HepG2 (cell line): ENCODE measurements at regions not wholly inside any gene's neighbourhood (a gene's known extent, or its start where the extent isn't known, plus 50 kb on each side); places are given as distances from the start of the nearest gene placed in this dataset.

Source experiments
- ATAC-seq: fragments of 200-7000 bp; cut with Tn5 transposase; 3 replicates; pipeline ENCODE4 v1.9.1; 2020; ENCODE audit warnings: mild to moderate bottlenecking, moderate library complexity
- BruUV-seq: library from RNA; stranded (reverse); fragments of 400-500 nt; replicated peaks from 2 replicates; lab custom pipeline; 2021; lab: Mats Ljungman, UMichigan
- CTCF ChIA-PET: fragments of 300-600 bp; formaldehyde crosslinking; extraction: SDS; loops from one replicate; lab custom pipeline; 2021; ENCODE audit warnings: low total read pairs, inconsistent platforms, low intra/inter-chr PET ratio; lab: Yijun Ruan, JAX
- POLR2A ChIA-PET: fragments of 350-600 bp; sonication (Branson Sonifier 250); formaldehyde crosslinking; loops from one replicate; lab custom pipeline; 2020; ENCODE audit warnings: antibody characterized with exemption, inconsistent platforms; lab: Yijun Ruan, JAX
- DNase-seq: peaks from one replicate; pipeline ENCODE4 v3.0.0-alpha.2; 2015; ENCODE audit warnings: low spot score
- FAIRE-seq: peaks from 3 replicates; lab custom pipeline; 2011; peaks lifted over from hg19 to GRCh38; lab: Jason Lieb, UNC
- H2AFZ ChIP-seq: one replicate; pipeline ENCODE4 v1.6.1; 2011; ENCODE audit warnings: low read length, inconsistent platforms
- H3K27ac ChIP-seq: fragments of 300-600 bp; 3 replicates; pipeline ENCODE4 v1.8.0; 2011; ENCODE audit warnings: mixed run types, mild to moderate bottlenecking, mixed read lengths, low read length, inconsistent platforms; ENCODE audit not compliant: insufficient read depth; ENCODE audit errors: extremely low read length
- H3K27me3 ChIP-seq, 2 experiments: fragments of 200-600 bp in 1 of 2; 2 replicates in 1 of 2; 3 replicates in 1 of 2; pipeline versions ENCODE4 v1.6.0 to v1.8.0; 2011; ENCODE audit warnings: low read length in 2 of 2, mild to moderate bottlenecking in 2 of 2, moderate library complexity in 2 of 2, inconsistent platforms in 1 of 2; ENCODE audit not compliant: insufficient read depth in 2 of 2, control insufficient read depth in 1 of 2
- H3K36me3 ChIP-seq, 2 experiments: fragments of 200-600 bp in 1 of 2; replicated peaks in 1 of 2; 2 replicates in 1 of 2; 3 replicates in 1 of 2; pipeline versions ENCODE4 v1.5.1 to v1.8.0; 2011; ENCODE audit warnings: low read length in 2 of 2, inconsistent platforms in 1 of 2; ENCODE audit not compliant: insufficient read depth in 2 of 2, control insufficient read depth in 1 of 2
- H3K4me1 ChIP-seq: 2 replicates; pipeline ENCODE4 v1.5.1; 2012; ENCODE audit warnings: low read length, inconsistent platforms; ENCODE audit not compliant: insufficient read depth
- H3K4me2 ChIP-seq: 2 replicates; pipeline ENCODE4 v1.6.0; 2011; ENCODE audit warnings: low read depth, low read length, inconsistent platforms
- H3K4me3 ChIP-seq, 3 experiments: fragments of 200-600 bp in 1 of 3; sonication (generic), shearing (Covaris generic) in 1 of 3; replicated peaks in 1 of 3; 2 replicates each; pipeline ENCODE4 v1.5.1; 2011 to 2016; ENCODE audit warnings: low read length in 3 of 3, inconsistent platforms in 2 of 3, low read depth in 2 of 3, mild to moderate bottlenecking in 2 of 3, control low read depth in 1 of 3, mixed read lengths in 1 of 3; ENCODE audit not compliant: insufficient read depth in 1 of 3
- H3K79me2 ChIP-seq: one replicate; pipeline ENCODE4 v1.6.1; 2011; ENCODE audit warnings: low read length, inconsistent platforms; ENCODE audit not compliant: insufficient read depth
- H3K9ac ChIP-seq: 2 replicates; pipeline ENCODE4 v1.6.0; 2011; ENCODE audit warnings: mild to moderate bottlenecking, low read depth, low read length, inconsistent platforms; ENCODE audit not compliant: insufficient read depth
- H3K9me3 ChIP-seq: 2 replicates; pipeline ENCODE4 v1.5.1; 2012; ENCODE audit warnings: mild to moderate bottlenecking, low read length
- H4K20me1 ChIP-seq: 2 replicates; pipeline ENCODE4 v1.6.0; 2011; ENCODE audit warnings: inconsistent platforms, mild to moderate bottlenecking, low read length, moderate library complexity; ENCODE audit not compliant: insufficient read depth
- DDIT3 ChIP-seq: sonication (generic); formaldehyde crosslinking; IDR thresholded peaks from 2 replicates; pipeline ENCODE4 v1.4.0; 2020; ENCODE audit warnings: mild to moderate bottlenecking, missing genetic modification reagents
- ETV6 ChIP-seq: sonication (generic); formaldehyde crosslinking; conservative IDR thresholded peaks from 2 replicates; pipeline ENCODE4 v1.4.0; 2020; ENCODE audit warnings: missing genetic modification reagents
- MLX ChIP-seq: IDR thresholded peaks from 2 replicates; pipeline ENCODE4 v1.6.1; 2016
- PTBP1 ChIP-seq: fragments of 200-400 bp; formaldehyde crosslinking; IDR thresholded peaks from 2 replicates; pipeline ENCODE4 v1.6.1; 2018; ENCODE audit warnings: low read length, low read depth; ENCODE audit not compliant: poor library complexity, severe bottlenecking
- ZNF207 ChIP-seq: fragments of 450-650 bp; IDR thresholded peaks from 2 replicates; pipeline ENCODE4 v1.6.1; 2016; ENCODE audit warnings: antibody characterized with exemption, borderline replicate concordance
- ZNF354B ChIP-seq: sonication (generic); formaldehyde crosslinking; IDR thresholded peaks from 2 replicates; pipeline ENCODE4 v1.8.0; 2022; ENCODE audit warnings: mild to moderate bottlenecking, missing genetic modification reagents
- ZNF605 ChIP-seq: sonication (generic); formaldehyde crosslinking; IDR thresholded peaks from 2 replicates; pipeline ENCODE4 v1.8.0; 2022; ENCODE audit warnings: mild to moderate bottlenecking, missing genetic modification reagents
- ZNF883 ChIP-seq: sonication (generic); formaldehyde crosslinking; IDR thresholded peaks from 2 replicates; pipeline ENCODE4 v1.5.1; 2020; ENCODE audit warnings: mild to moderate bottlenecking, missing genetic modification reagents; ENCODE audit errors: not compliant biosample characterization
- WGBS: methylation state at CpG from one replicate; pipeline ENCODE4 v1.1.6; 2017; ENCODE audit warnings: low lambda C conversion rate; 5-methylcytosine and 5-hydroxymethylcytosine counted together
- in situ Hi-C: cut with HindIII; loops from 2 replicates; pipeline ENCODE4 v1.10.0; 2017; ENCODE audit warnings: low pct_unique_long_range_greater_than_20kb; ENCODE audit not compliant: extremely low pct_ligation_motif_present
- intact Hi-C: fragments of 100-400 bp; cut with micrococcal nuclease; formaldehyde crosslinking; loops from one replicate; pipeline ENCODE4 v1.10.0; 2022; ENCODE audit not compliant: unreplicated experiment

- no peak for ATAC-seq
- Histone ChIP-seq H3K9me3 (no peaks in the 10 kb centered on the region), H3K9ac (no peak overlapping the region), H3K4me2 (no peak overlapping the region), H2AFZ (no peak overlapping the region), H3K79me2 (no peaks in the 10 kb centered on the region), H3K4me1 (no peaks in the 10 kb centered on the region), H3K4me3 (no peak overlapping the region)
- no peak for FAIRE-seq
- BruUV-seq, result no TSS peak
- CTCF ChIA-PET, result no interaction called here
- no peak for DNase-seq
- no peak for TF ChIP-seq ZNF605 (CRISPR knock-in tag)
- TF ChIP-seq ZNF207, result no peak
- no peak for TF ChIP-seq ZNF883 (CRISPR knock-in tag)
- TF ChIP-seq ETV6, result no peak
- TF ChIP-seq ZNF354B, result no peak
- TF ChIP-seq PTBP1, result no peak
- TF ChIP-seq, all 625 proteins: peak for 0
- intact Hi-C loops (no loop called here), in situ Hi-C loops (no loop called here)
- Histone ChIP-seq H4K20me1 (no peaks in the 10 kb centered on the region), H3K27me3 (no peaks in the 10 kb centered on the region; a peak in 1 of 5 replicates), H3K27ac (no peak overlapping the region), H3K36me3 (no peaks in the 10 kb centered on the region)
- POLR2A ChIA-PET, result no interaction called here
- 94% methylated on average over 1 of the region's 1 CpG for WGBS
These were observed 82.8 kb upstream of the RMP24 start for GRCh38 chr18:35889677-35890076.

GRCh38 chr18:35890323-35890722 lies 82.2 kb upstream of the RMP24 start:
- no peak overlapping the region for H3K4me3 ChIP-seq
- H3K9me3 ChIP-seq, result no peaks in the 10 kb centered on the region
- TF ChIP-seq MLX (CRISPR knock-in tag), result no peak
- TF ChIP-seq DDIT3 (CRISPR knock-in tag), result no peak
- ATAC-seq, result no peak
- H2AFZ ChIP-seq, result no peak overlapping the region
- H3K79me2 ChIP-seq, result no peaks in the 10 kb centered on the region
- FAIRE-seq, result no peak
- no peak overlapping the region for H3K4me2 ChIP-seq
- H3K27ac ChIP-seq, result no peak overlapping the region
- ChIA-PET POLR2A (no interaction called here), CTCF (no interaction called here)
- H3K27me3 ChIP-seq, result no peaks in the 10 kb centered on the region; a peak in 1 of 5 replicates
- no TSS peak for BruUV-seq
- no peak overlapping the region for H3K9ac ChIP-seq
- no peaks in the 10 kb centered on the region for H3K4me1 ChIP-seq
- intact Hi-C loops, result no loop called here
- no peaks in the 10 kb centered on the region for H3K36me3 ChIP-seq
- DNase-seq, result no peak
- 24% methylated on average over 3 of the region's 3 CpGs for WGBS
- H4K20me1 ChIP-seq, result no peaks in the 10 kb centered on the region
- in situ Hi-C loops, result no loop called here
